ENCODE measurements at regions not wholly inside any gene's neighbourhood (a gene's known extent, or its start where the extent isn't known, plus 50 kb on each side); places are given as distances from the start of the nearest gene placed in this dataset.

DNA sequence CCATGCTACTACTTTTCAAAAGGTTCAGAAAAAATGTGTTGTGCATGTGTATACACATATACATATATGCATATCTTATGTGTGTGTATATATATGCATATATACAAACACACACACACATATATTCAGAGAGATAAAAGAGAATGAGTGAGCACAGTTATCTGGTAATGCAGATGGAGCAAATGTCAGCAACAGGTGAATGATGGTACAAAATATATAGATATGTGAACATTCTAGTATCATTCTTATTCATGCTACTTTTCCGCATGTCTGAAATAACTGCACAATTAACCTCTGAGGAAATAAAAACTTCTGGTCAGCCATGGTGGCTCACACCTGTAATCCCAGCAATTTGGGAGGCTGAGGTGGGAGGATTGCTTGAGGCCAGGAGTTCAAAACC is 222.6 kb upstream of the NANOGP8 start:
- TF ChIP-seq POLR2A (IDR thresholded peaks at IDR 0.05) (no peak), POLR2AphosphoS5 (IDR thresholded peaks at IDR 0.05) (no peak), EP300 (IDR thresholded peaks at IDR 0.05; ENCODE audit: low read depth) (no peak)
- TF ChIP-seq, protein P1, sequence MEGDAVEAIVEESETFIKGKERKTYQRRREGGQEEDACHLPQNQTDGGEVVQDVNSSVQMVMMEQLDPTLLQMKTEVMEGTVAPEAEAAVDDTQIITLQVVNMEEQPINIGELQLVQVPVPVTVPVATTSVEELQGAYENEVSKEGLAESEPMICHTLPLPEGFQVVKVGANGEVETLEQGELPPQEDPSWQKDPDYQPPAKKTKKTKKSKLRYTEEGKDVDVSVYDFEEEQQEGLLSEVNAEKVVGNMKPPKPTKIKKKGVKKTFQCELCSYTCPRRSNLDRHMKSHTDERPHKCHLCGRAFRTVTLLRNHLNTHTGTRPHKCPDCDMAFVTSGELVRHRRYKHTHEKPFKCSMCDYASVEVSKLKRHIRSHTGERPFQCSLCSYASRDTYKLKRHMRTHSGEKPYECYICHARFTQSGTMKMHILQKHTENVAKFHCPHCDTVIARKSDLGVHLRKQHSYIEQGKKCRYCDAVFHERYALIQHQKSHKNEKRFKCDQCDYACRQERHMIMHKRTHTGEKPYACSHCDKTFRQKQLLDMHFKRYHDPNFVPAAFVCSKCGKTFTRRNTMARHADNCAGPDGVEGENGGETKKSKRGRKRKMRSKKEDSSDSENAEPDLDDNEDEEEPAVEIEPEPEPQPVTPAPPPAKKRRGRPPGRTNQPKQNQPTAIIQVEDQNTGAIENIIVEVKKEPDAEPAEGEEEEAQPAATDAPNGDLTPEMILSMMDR (IDR thresholded peaks at IDR 0.05): no peak
